ENCODE measurements at regions not wholly inside any gene's neighbourhood (a gene's known extent, or its start where the extent isn't known, plus 50 kb on each side); places are given as distances from the start of the nearest gene placed in this dataset.

- intact Hi-C loops (cut with micrococcal nuclease; ENCODE audit: unreplicated experiment): no loop called here
- Histone ChIP-seq H3K36me3 (replicated peaks in 1 of 2; ENCODE audit: control insufficient read depth in 1 of 2, insufficient read depth in 2 of 2, low read length in 2 of 2) (no peaks in the 10 kb centered on the region), H3K4me3 (replicated peaks in 1 of 3; ENCODE audit: insufficient read depth in 1 of 3, low read depth in 2 of 3, low read length in 3 of 3) (no peak overlapping the region), H3K9me3 (ENCODE audit: low read length) (no peaks in the 10 kb centered on the region), H4K20me1 (ENCODE audit: insufficient read depth, low read length) (no peaks in the 10 kb centered on the region; the same call in 1 of the 2 replicates), H3K4me2 (ENCODE audit: low read depth, low read length) (no peak overlapping the region), H2AFZ (ENCODE audit: low read length) (no peak overlapping the region), H3K27ac (ENCODE audit: extremely low read length, insufficient read depth, low read length) (no peak overlapping the region), H3K4me1 (ENCODE audit: insufficient read depth, low read length) (no peaks in the 10 kb centered on the region), H3K9ac (ENCODE audit: insufficient read depth, low read depth, low read length) (no peak overlapping the region), H3K27me3 (ENCODE audit: control insufficient read depth in 1 of 2, insufficient read depth in 2 of 2, low read length in 2 of 2) (peaks cover 15 to 84% of the 10 kb centered on the region in 2 experiments; a peak in 4 of 5 replicates), H3K79me2 (ENCODE audit: insufficient read depth, low read length) (no peaks in the 10 kb centered on the region)
- in situ Hi-C loops (cut with HindIII; ENCODE audit: extremely low pct_ligation_motif_present, low pct_unique_long_range_greater_than_20kb): no loop called here
- BruUV-seq (replicated peaks): no TSS peak
- ATAC-seq (no peak), DNase-seq (ENCODE audit: low spot score) (no peak), FAIRE-seq (no peak)
- ChIA-PET CTCF (ENCODE audit: low intra/inter-chr PET ratio, low total read pairs) (no interaction called here), POLR2A (no interaction called here)
- 13% methylated on average over 21 of the region's 21 CpGs for WGBS (ENCODE audit: low lambda C conversion rate)
- TF ChIP-seq SOX13 (IDR thresholded peaks at IDR 0.05) (no peak), SOX13 (CRISPR knock-in tag; conservative IDR thresholded peaks at IDR 0.05 in 1 of 2, IDR thresholded peaks at IDR 0.05 in 1 of 2) (no peak), ZNF232 (CRISPR knock-in tag; IDR thresholded peaks at IDR 0.05; ENCODE audit: borderline replicate concordance) (no peak), GTF2F1 (IDR thresholded peaks at IDR 0.05; ENCODE audit: low read length) (no peak), BORCS8-MEF2B (CRISPR knock-in tag; IDR thresholded peaks at IDR 0.05) (no peak), ZNF557 (CRISPR knock-in tag; IDR thresholded peaks at IDR 0.05) (no peak), DNMT3B (CRISPR knock-in tag; conservative IDR thresholded peaks at IDR 0.05) (no peak), SIN3B (IDR thresholded peaks at IDR 0.05; ENCODE audit: low read length) (no peak), ZNF382 (CRISPR knock-in tag; IDR thresholded peaks at IDR 0.05; ENCODE audit: borderline replicate concordance) (no peak), ARNT (IDR thresholded peaks at IDR 0.05) (no peak), HINFP (CRISPR knock-in tag; IDR thresholded peaks at IDR 0.05; ENCODE audit: low read depth) (no peak), SMC3 (IDR thresholded peaks at IDR 0.05; ENCODE audit: low read length) (no peak), SYNCRIP (IDR thresholded peaks at IDR 0.05; ENCODE audit: insufficient read depth, low read depth, low read length) (no peak), ZNF512B (CRISPR knock-in tag; IDR thresholded peaks at IDR 0.05; ENCODE audit: borderline replicate concordance) (no peak), GLI4 (CRISPR knock-in tag; IDR thresholded peaks at IDR 0.05; ENCODE audit: borderline replicate concordance) (no peak), ZBTB10 (CRISPR knock-in tag; IDR thresholded peaks at IDR 0.05; ENCODE audit: borderline replicate concordance) (no peak)
These were observed 214.2 kb upstream of the TNRC6C start for GRCh38 chr17:77744066-77744988.

Data from HepG2 (cell line).